Motor neuron (in vitro differentiated cells): ENCODE measurements at regions not wholly inside any gene's neighbourhood (a gene's known extent, or its start where the extent isn't known, plus 50 kb on each side); places are given as distances from the start of the nearest gene placed in this dataset.
A peak's percentile ranks its signal among the peaks of the same experiment; 100 is the strongest.

Experiments
- ATAC-seq, 8 experiments: fragments of 200-7000 bp; cut with Tn5 transposase; replicated peaks in 6 of 8; 2 replicates each; pipeline ENCODE4 v1.8.0; 2021; ENCODE audit warnings: mild to moderate bottlenecking in 8 of 8, moderate library complexity in 8 of 8
- H3K27ac ChIP-seq, 2 donors: fragments of 250-450 bp; sonication (Bioruptor Pico); 2 replicates each; pipeline ENCODE4 v1.9.0; 2021; ENCODE audit warnings: antibody characterized with exemption in 2 of 2, mild to moderate bottlenecking in 2 of 2, moderate library complexity in 1 of 2
- H3K4me1 ChIP-seq, 2 donors: fragments of 250-450 bp; sonication (Bioruptor Pico); replicated peaks in 1 of 2; 2 replicates each; pipeline ENCODE4 v1.6.1; 2021; ENCODE audit warnings: antibody characterized with exemption in 2 of 2, mild to moderate bottlenecking in 2 of 2, moderate library complexity in 1 of 2
- H3K4me3 ChIP-seq, 5 donors: fragments of 250-450 bp; sonication (Bioruptor Pico); 2 replicates each; pipeline ENCODE4 v1.9.0; 2021; ENCODE audit warnings: antibody characterized with exemption in 5 of 5, mild to moderate bottlenecking in 5 of 5, moderate library complexity in 4 of 5
- WGBS, 10 experiments: fragments of 450-650 bp; shearing (Covaris generic); methylation state at CpG; one replicate each; pipeline ENCODE4 v1.0.0; 2022; 5-methylcytosine and 5-hydroxymethylcytosine counted together
- in situ Hi-C, 9 experiments: fragments of 400-800 bp; cut with MboI; loops; one replicate each; pipeline ENCODE4 v1.15.0; 2021; ENCODE audit warnings: low sequenced_read_pairs in 9 of 9, low pct_unique_long_range_greater_than_20kb in 2 of 9; ENCODE audit not compliant: unreplicated experiment in 9 of 9

GRCh38 chr1:209307846-209308245, 275.7 kb upstream of the CAMK1G start:
- H3K4me3 ChIP-seq = no peak overlapping the region
- no peak for ATAC-seq
- in situ Hi-C loops = no loop called here
- 0 to 92% (median 60%) methylated on average over 1 to 2 of the region's 2 CpGs; no CpG with 5 or more reads in 1 of the 10 experiments for WGBS, 10 experiments
- H3K27ac ChIP-seq = no peak overlapping the region
- peaks cover 30 to 37% of the 10 kb centered on the region in 2 donors for H3K4me1 ChIP-seq

DNA sequence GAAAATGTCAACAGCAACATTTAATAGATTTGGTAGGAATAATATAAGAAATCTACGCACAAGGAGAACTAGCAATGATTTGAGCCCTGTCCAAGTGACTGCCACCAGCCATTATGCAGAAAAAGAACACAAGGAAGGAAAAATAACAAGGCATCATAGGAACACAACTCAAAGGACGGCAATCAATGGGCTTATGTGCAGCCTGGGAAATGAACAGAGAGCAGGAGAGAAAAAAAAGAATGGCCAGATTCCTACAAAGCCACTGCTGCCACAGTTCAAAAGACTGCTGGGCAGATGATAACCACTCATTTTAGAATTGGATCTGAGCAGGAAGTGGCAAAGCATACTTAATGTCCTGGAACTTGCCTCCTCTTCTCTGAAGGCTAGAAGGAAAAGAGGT, 274.3 kb upstream of the CAMK1G start:
- in situ Hi-C loops = no loop called here
- no peak overlapping the region for H3K27ac ChIP-seq
- no peak for ATAC-seq
- H3K4me1 ChIP-seq = peaks cover 18 to 27% of the 10 kb centered on the region in 2 donors
- 27 to 100% (median 80%) methylated on average over 1 to 2 of the region's 2 CpGs; no CpG with 5 or more reads in 1 of the 10 experiments for WGBS, 10 experiments
- no peak overlapping the region for H3K4me3 ChIP-seq

DNA sequence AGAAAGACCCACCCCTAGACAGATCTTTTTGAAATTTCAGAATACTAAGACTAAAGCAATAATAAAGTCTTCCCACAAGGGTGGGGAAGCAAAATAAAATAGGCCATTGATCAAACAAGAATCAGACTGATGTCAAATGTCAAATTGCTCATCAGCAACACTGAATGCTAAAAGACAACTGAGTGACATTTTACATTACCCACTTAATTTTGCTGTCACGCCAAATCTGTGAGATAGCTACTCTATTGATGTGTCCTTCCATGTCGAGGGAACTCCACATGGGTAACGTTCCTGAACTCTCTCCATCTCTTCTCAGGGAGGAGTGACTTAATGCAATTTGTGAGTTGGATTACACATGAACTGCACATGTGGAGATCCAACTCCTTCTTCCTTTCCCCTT, 271.7 kb upstream of the CAMK1G start:
- Histone ChIP-seq H3K27ac (no peak overlapping the region), H3K4me3 (no peak overlapping the region), H3K4me1 (peaks cover 7 to 28% of the 10 kb centered on the region in 2 donors)
- 0 to 100% (median 79%) methylated on average over 1 to 3 of the region's 3 CpGs; no CpG with 5 or more reads in 2 of the 10 experiments for WGBS, 10 experiments
- ATAC-seq = no peak
- in situ Hi-C loops = no loop called here

DNA sequence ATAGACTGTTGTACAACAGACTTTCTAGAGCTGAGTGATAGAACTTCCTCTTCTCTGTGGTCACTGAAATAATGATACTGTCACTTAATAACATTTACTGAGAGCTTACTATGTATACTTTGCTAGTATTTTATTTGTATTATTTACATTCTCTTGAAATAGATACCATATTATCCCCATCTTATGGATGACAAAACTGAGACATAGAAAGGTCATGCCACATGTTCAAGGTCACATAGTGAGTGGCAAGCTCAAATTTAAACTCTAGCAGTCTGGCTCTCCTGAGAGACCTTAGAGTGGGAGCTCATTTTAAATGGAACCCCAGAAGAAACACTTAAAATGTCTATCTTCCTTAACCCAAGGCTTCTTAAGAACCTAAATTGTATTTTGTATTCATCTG, 266.6 kb upstream of the CAMK1G start:
- in situ Hi-C loops = no loop called here
- no peak overlapping the region for H3K4me3 ChIP-seq
- no peak for ATAC-seq
- H3K4me1 ChIP-seq = peaks cover 7 to 24% of the 10 kb centered on the region in 2 donors
- no peak overlapping the region for H3K27ac ChIP-seq

- H3K4me1 ChIP-seq = peaks cover 7 to 24% of the 10 kb centered on the region in 2 donors
- no peak overlapping the region for H3K4me3 ChIP-seq
- WGBS, 10 experiments = 17 to 92% (median 80%) methylated on average over 1 to 7 of the region's 7 CpGs; no CpG with 5 or more reads in 1 of the 10 experiments
- H3K27ac ChIP-seq = no peak overlapping the region
- in situ Hi-C loops = no loop called here
- ATAC-seq = no peak
These were observed 265.1 kb upstream of the CAMK1G start for GRCh38 chr1:209318181-209319056.

DNA sequence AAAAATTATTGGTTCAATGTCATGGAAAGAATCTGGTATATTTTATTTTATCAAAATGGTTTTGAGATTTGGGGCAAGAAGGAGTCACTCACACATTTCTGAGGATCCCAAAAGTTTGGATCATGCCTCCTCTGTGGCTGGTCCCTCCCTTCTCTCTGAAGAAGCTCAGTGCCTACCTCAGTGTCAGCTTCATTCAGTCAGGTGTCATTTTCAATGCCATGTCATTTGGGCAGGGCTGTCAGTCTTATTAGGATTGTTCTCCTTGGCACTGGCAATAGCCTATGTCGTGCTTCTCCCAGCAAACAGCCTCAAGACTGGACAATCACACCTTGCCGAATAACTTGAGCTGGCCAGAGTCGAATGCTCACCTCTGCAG, 264.5 kb upstream of the CAMK1G start:
- 61 to 100% (median 83%) methylated on average over 1 to 3 of the region's 3 CpGs; no CpG with 5 or more reads in 4 of the 10 experiments for WGBS, 10 experiments
- in situ Hi-C loops = no loop called here
- ATAC-seq = no peak

GRCh38 chr1:209319549-209319948, 264.0 kb upstream of the CAMK1G start:
- Histone ChIP-seq H3K27ac (no peak overlapping the region), H3K4me3 (no peak overlapping the region), H3K4me1 (peaks cover 15 to 26% of the 10 kb centered on the region in 2 donors)
- ATAC-seq = no peak
- in situ Hi-C loops = no loop called here
- 0 to 100% (median 92%) methylated on average over 1 to 3 of the region's 3 CpGs; no CpG with 5 or more reads in 1 of the 10 experiments for WGBS, 10 experiments

More for the DNA sequence above, 264.5 kb upstream of the CAMK1G start:
- no peak overlapping the region for H3K27ac ChIP-seq
- H3K4me3 ChIP-seq = no peak overlapping the region
- peaks cover 11 to 26% of the 10 kb centered on the region in 2 donors for H3K4me1 ChIP-seq

- 0 to 100% (median 63%) methylated on average over 1 of the region's 1 CpG; no CpG with 5 or more reads in 2 of the 10 experiments for WGBS, 10 experiments
- ATAC-seq = no peak
- in situ Hi-C loops = no loop called here
- Histone ChIP-seq H3K4me3 (no peak overlapping the region), H3K4me1 (peaks cover 48 to 50% of the 10 kb centered on the region in 2 donors), H3K27ac (no peak overlapping the region)
These were observed 259.8 kb upstream of the CAMK1G start for GRCh38 chr1:209323743-209324142.

GRCh38 chr1:209324901-209325871, 258.3 kb upstream of the CAMK1G start:
- in situ Hi-C loops = no loop called here
- peak in 4 of 8 experiments; percentile 11 to 42 (median 40) for ATAC-seq
- Histone ChIP-seq H3K27ac (peak overlapping the region in 1 of 2 donors; percentile 25), H3K4me1 (peaks cover 48 to 57% of the 10 kb centered on the region in 2 donors), H3K4me3 (no peak overlapping the region)
- 0 to 100% (median 49%) methylated on average over 1 to 5 of the region's 5 CpGs for WGBS, 10 experiments

GRCh38 chr1:209326076-209326475, 257.4 kb upstream of the CAMK1G start:
- in situ Hi-C loops = no loop called here
- peak overlapping the region in 1 of 2 donors; percentile 25 for H3K27ac ChIP-seq
- peaks cover 48 to 57% of the 10 kb centered on the region in 2 donors for H3K4me1 ChIP-seq
- H3K4me3 ChIP-seq = no peak overlapping the region
- WGBS, 10 experiments = 0 to 100% (median 84%) methylated on average over 1 to 2 of the region's 2 CpGs
- ATAC-seq = no peak

GRCh38 chr1:209326831-209327230, 256.7 kb upstream of the CAMK1G start:
- in situ Hi-C loops = no loop called here
- peaks cover 48 to 57% of the 10 kb centered on the region in 2 donors for H3K4me1 ChIP-seq
- peak overlapping the region; percentile 50 to 77 for H3K27ac ChIP-seq
- ATAC-seq = peak in 7 of 8 experiments; percentile 69 to 91 (median 86)
- 33 to 60% (median 51%) methylated on average over 1 to 7 of the region's 7 CpGs; no CpG with 5 or more reads in 5 of the 10 experiments for WGBS, 10 experiments
- no peak overlapping the region for H3K4me3 ChIP-seq

DNA sequence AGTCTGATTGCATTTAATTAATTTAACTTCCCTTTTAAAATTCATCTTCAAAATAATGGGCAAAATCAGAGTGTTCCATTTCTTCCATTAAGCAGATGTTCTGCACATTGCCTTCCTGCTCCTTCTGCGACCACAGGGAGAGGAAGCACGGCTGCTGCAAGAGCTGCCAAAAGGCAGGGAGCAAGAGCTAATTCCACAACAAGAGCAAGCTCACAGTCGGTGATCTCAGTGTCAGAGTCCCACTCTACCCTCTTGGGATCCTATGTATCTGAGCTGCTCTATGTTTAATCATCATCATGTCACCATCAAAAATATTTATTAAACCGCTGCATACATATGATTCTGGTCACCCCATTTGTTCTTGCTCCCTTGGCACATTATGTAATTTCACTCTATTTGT, 255.3 kb upstream of the CAMK1G start:
- Histone ChIP-seq H3K4me3 (no peak overlapping the region), H3K4me1 (peaks cover 48 to 57% of the 10 kb centered on the region in 2 donors), H3K27ac (peak overlapping the region; percentile 43 to 77)
- ATAC-seq = peak in 5 of 8 experiments; percentile 53 to 73 (median 61)
- 14 to 74% (median 52%) methylated on average over 1 to 4 of the region's 4 CpGs; no CpG with 5 or more reads in 1 of the 10 experiments for WGBS, 10 experiments
- in situ Hi-C loops = no loop called here

DNA sequence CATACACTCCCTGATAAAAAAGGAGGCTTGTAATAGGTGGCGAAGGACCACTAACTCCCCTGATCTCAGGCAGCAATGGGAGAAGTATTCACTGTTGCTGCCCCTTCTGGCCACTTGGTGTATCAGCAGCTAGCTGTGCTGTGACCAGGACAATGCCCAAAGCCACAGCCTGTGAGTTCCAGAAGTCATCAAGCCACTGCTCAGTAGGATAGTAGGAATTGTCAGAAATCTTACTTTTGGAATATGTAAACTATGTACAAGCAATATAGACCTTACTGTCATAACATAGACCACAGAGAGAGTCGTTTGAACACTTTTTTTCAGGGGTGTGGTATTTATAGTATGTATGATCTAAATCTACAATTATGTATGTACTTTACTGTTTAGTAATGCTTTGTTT, 248.3 kb upstream of the CAMK1G start:
- in situ Hi-C loops = no loop called here
- H3K27ac ChIP-seq = no peak overlapping the region
- peaks cover 0 to 9% of the 10 kb centered on the region in 2 donors for H3K4me1 ChIP-seq
- no peak overlapping the region for H3K4me3 ChIP-seq
- peak; percentile 72 to 84 (median 77) for ATAC-seq
- WGBS, 10 experiments = 20 to 80% (median 43%) methylated on average over 2 of the region's 2 CpGs; no CpG with 5 or more reads in 3 of the 10 experiments
